OCI-LY1 (cell line): ENCODE measurements at regions not wholly inside any gene's neighbourhood (a gene's known extent, or its start where the extent isn't known, plus 50 kb on each side); places are given as distances from the start of the nearest gene placed in this dataset.
"Not testable (repeated sequence)": the region's sequence is repeated elsewhere in the genome, so short reads cannot be mapped to it uniquely, and the experiment has no call there.

Source experiments
- H2AFZ ChIP-seq: fragments of 200-600 bp; sonication (generic), shearing (Covaris generic); 2 replicates; pipeline ENCODE4 v1.6.0; 2014; ENCODE audit warnings: antibody characterized with exemption, mild to moderate bottlenecking, low read length
- H3F3A ChIP-seq: fragments of 200-600 bp; sonication (generic), shearing (Covaris generic); 2 replicates; pipeline ENCODE4 v1.6.0; 2014; ENCODE audit warnings: mild to moderate bottlenecking, antibody characterized with exemption, low read length, moderate library complexity; ENCODE audit not compliant: insufficient read depth
- H3K27ac ChIP-seq: fragments of 200-600 bp; sonication (generic); 2 replicates; pipeline ENCODE4 v1.5.1; 2014; ENCODE audit warnings: low read length, mixed run types, mild to moderate bottlenecking, low read depth; ENCODE audit not compliant: poor library complexity, severe bottlenecking
- H3K27me3 ChIP-seq: fragments of 200-600 bp; sonication (generic); 2 replicates; pipeline ENCODE4 v1.6.0; 2014; ENCODE audit warnings: antibody characterized with exemption, mild to moderate bottlenecking, low read length, moderate library complexity; ENCODE audit not compliant: insufficient read depth
- H3K36me3 ChIP-seq: fragments of 200-600 bp; sonication (generic); 2 replicates; pipeline ENCODE4 v1.6.1; 2014; ENCODE audit warnings: mild to moderate bottlenecking, antibody characterized with exemption, low read length, moderate library complexity, mixed read lengths; ENCODE audit not compliant: insufficient read depth
- H3K4me1 ChIP-seq: fragments of 200-600 bp; sonication (generic); 2 replicates; pipeline ENCODE4 v1.5.1; 2014; ENCODE audit warnings: mild to moderate bottlenecking, low read length, moderate library complexity; ENCODE audit not compliant: insufficient read depth, severe bottlenecking
- H3K4me2 ChIP-seq: fragments of 200-600 bp; sonication (generic), shearing (Covaris generic); 2 replicates; pipeline ENCODE4 v1.6.1; 2014; ENCODE audit warnings: low read length
- H3K4me3 ChIP-seq: fragments of 200-600 bp; sonication (generic); 2 replicates; pipeline ENCODE4 v1.5.1; 2014; ENCODE audit warnings: low read length, low read depth, mild to moderate bottlenecking, mixed read lengths; ENCODE audit not compliant: poor library complexity, severe bottlenecking
- H3K79me2 ChIP-seq: fragments of 200-600 bp; shearing (Covaris generic); 2 replicates; pipeline ENCODE4 v1.6.1; 2016; ENCODE audit warnings: mixed run types, low read length, mixed read lengths; ENCODE audit not compliant: insufficient read depth
- H3K9ac ChIP-seq: fragments of 200-600 bp; sonication (generic), shearing (Covaris generic); 2 replicates; pipeline ENCODE4 v1.6.1; 2014; ENCODE audit warnings: mild to moderate bottlenecking, low read length, mixed read lengths
- H3K9me2 ChIP-seq: fragments of 200-600 bp; sonication (generic), shearing (Covaris generic); 2 replicates; pipeline ENCODE4 v1.6.1; 2014; ENCODE audit warnings: low read depth, mild to moderate bottlenecking, low read length, mixed read lengths
- H3K9me3 ChIP-seq: fragments of 200-600 bp; shearing (Covaris generic); 2 replicates; pipeline ENCODE4 v1.6.1; 2014; ENCODE audit warnings: low read length, mixed read lengths
- H4K20me1 ChIP-seq: fragments of 200-600 bp; sonication (generic), shearing (Covaris generic); 2 replicates; pipeline ENCODE4 v1.6.0; 2016; ENCODE audit warnings: mild to moderate bottlenecking, low read length; ENCODE audit not compliant: insufficient read depth
- CTCF ChIP-seq: fragments of 200-600 bp; sonication (generic), shearing (Covaris generic); IDR thresholded peaks from 2 replicates; pipeline ENCODE4 v1.5.1; 2017; ENCODE audit warnings: mild to moderate bottlenecking, antibody characterized with exemption, low read length, moderate library complexity, mixed read lengths
- EZH2 ChIP-seq: fragments of 200-600 bp; sonication (generic), shearing (Covaris generic); IDR thresholded peaks from 2 replicates; pipeline ENCODE4 v1.8.0; 2017; ENCODE audit warnings: borderline replicate concordance, mixed run types, mild to moderate bottlenecking, antibody characterized with exemption, low read length, moderate library complexity, mixed read lengths

GRCh38 chr5:111960476-111961215 is 203.7 kb upstream of the NREP start:
- no peak overlapping the region for H3K27ac ChIP-seq
- no peak overlapping the region for H2AFZ ChIP-seq
- no peak overlapping the region for H3K4me2 ChIP-seq

GRCh38 chr5:111958851-111959250 is 201.9 kb upstream of the NREP start:
- no peaks in the 10 kb centered on the region for H3K79me2 ChIP-seq
- H3K4me2 ChIP-seq = no peak overlapping the region
- no peaks in the 10 kb centered on the region for H3K36me3 ChIP-seq
- no peak overlapping the region for H2AFZ ChIP-seq
- no peak overlapping the region for H3K9ac ChIP-seq
- H3K27ac ChIP-seq = no peak overlapping the region
- peaks cover 6% of the 10 kb centered on the region for H3K4me1 ChIP-seq
- no peaks in the 10 kb centered on the region for H3K27me3 ChIP-seq
- H3F3A ChIP-seq = no peaks in the 10 kb centered on the region
- no peak overlapping the region for H3K4me3 ChIP-seq
- TF ChIP-seq EZH2 (no peak), CTCF (no peak)
- H3K9me3 ChIP-seq = 0 out of 2 replicates have a peak, but pooled peaks cover 5% of the 10 kb centered on the region
- H4K20me1 ChIP-seq = no peaks in the 10 kb centered on the region
- H3K9me2 ChIP-seq = no peaks in the 10 kb centered on the region

More at GRCh38 chr5:111960476-111961215, 203.7 kb upstream of the NREP start:
- Histone ChIP-seq H3K9me3 (0 out of 2 replicates have a peak, but pooled peaks cover 5% of the 10 kb centered on the region), H3K36me3 (no peaks in the 10 kb centered on the region), H3K4me3 (no peak overlapping the region), H3K4me1 (no peaks in the 10 kb centered on the region), H3K9me2 (no peaks in the 10 kb centered on the region), H3K27me3 (no peaks in the 10 kb centered on the region), H3K79me2 (no peaks in the 10 kb centered on the region), H3F3A (no peaks in the 10 kb centered on the region), H4K20me1 (no peaks in the 10 kb centered on the region), H3K9ac (no peak overlapping the region)
- TF ChIP-seq CTCF (no peak), EZH2 (no peak)

- H3K4me2 ChIP-seq, H3K9me2 ChIP-seq, H2AFZ ChIP-seq, H3K36me3 ChIP-seq, H3K9ac ChIP-seq, H3K4me3 ChIP-seq, H3K27me3 ChIP-seq, H3F3A ChIP-seq, H3K79me2 ChIP-seq, H3K4me1 ChIP-seq, H3K27ac ChIP-seq, H4K20me1 ChIP-seq, H3K9me3 ChIP-seq: not testable (repeated sequence)
These were observed 199.8 kb upstream of the NREP start for GRCh38 chr5:111956765-111957164.
